HepG2 (cell line): ENCODE measurements at regions not wholly inside any gene's neighbourhood (a gene's known extent, or its start where the extent isn't known, plus 50 kb on each side); places are given as distances from the start of the nearest gene placed in this dataset.
A peak's percentile ranks its signal among the peaks of the same experiment; 100 is the strongest.

Source experiments
- ARID2 ChIP-seq: sonication (generic); formaldehyde crosslinking; IDR thresholded peaks from 2 replicates; pipeline ENCODE4 v1.8.1; 2022; ENCODE audit warnings: mild to moderate bottlenecking, missing genetic modification reagents, borderline replicate concordance
- EP300 ChIP-seq, 3 experiments: sonication (generic) in 1 of 3; formaldehyde crosslinking in 1 of 3; IDR thresholded peaks; 2 replicates each; pipeline versions ENCODE4 v1.5.1 to v1.6.1; 2011 to 2020; ENCODE audit warnings: low read depth in 2 of 3, low read length in 2 of 3, borderline replicate concordance in 1 of 3, improper control_type of control experiment in 1 of 3, mild to moderate bottlenecking in 1 of 3, missing genetic modification reagents in 1 of 3, moderate library complexity in 1 of 3
- HDAC1 ChIP-seq: sonication (generic); formaldehyde crosslinking; IDR thresholded peaks from 2 replicates; pipeline ENCODE4 v1.5.1; 2020; ENCODE audit warnings: mild to moderate bottlenecking, missing genetic modification reagents
- KDM6A ChIP-seq: IDR thresholded peaks from 2 replicates; pipeline ENCODE4 v1.6.1; 2016; ENCODE audit warnings: low read depth
- LCORL ChIP-seq, 2 experiments: fragments of 450-650 bp in 1 of 2; sonication (generic) in 1 of 2; formaldehyde crosslinking in 1 of 2; IDR thresholded peaks; 2 replicates each; pipeline versions ENCODE4 v1.5.0 to v1.6.1; 2017 to 2020; ENCODE audit warnings: antibody characterized with exemption in 1 of 2, missing genetic modification reagents in 1 of 2
- XRCC5 ChIP-seq: fragments of 200-400 bp; formaldehyde crosslinking; optimal IDR thresholded peaks from 2 replicates; pipeline ENCODE3; 2017; ENCODE audit warnings: mild to moderate bottlenecking, low read length
- ZBTB7B ChIP-seq: sonication (generic); formaldehyde crosslinking; IDR thresholded peaks from 2 replicates; pipeline ENCODE4 v1.4.0; 2020; ENCODE audit warnings: missing genetic modification reagents
- ZNF24 ChIP-seq: fragments of 450-650 bp; IDR thresholded peaks from 2 replicates; pipeline ENCODE4 v1.6.1; 2017; ENCODE audit warnings: antibody characterized with exemption, mild to moderate bottlenecking
- ZNF331 ChIP-seq: sonication (generic); formaldehyde crosslinking; IDR thresholded peaks from 2 replicates; pipeline ENCODE4 v1.4.0; 2020; ENCODE audit warnings: missing genetic modification reagents
- ZNF629 ChIP-seq: sonication (generic); formaldehyde crosslinking; conservative IDR thresholded peaks from 2 replicates; pipeline ENCODE4 v1.5.0; 2020; ENCODE audit warnings: missing genetic modification reagents
- ZNF788 ChIP-seq: sonication (generic); formaldehyde crosslinking; IDR thresholded peaks from 2 replicates; pipeline ENCODE4 v1.5.0; 2020; ENCODE audit warnings: mild to moderate bottlenecking, missing genetic modification reagents, borderline replicate concordance
- TF ChIP-seq, protein P1 (sequence below): sonication (generic); formaldehyde crosslinking; IDR thresholded peaks from 2 replicates; pipeline ENCODE4 v1.5.1; 2020; ENCODE audit warnings: mild to moderate bottlenecking, missing genetic modification reagents, moderate library complexity
- TF ChIP-seq, protein P2 (sequence below): sonication (generic); formaldehyde crosslinking; IDR thresholded peaks from 2 replicates; pipeline ENCODE4 v1.4.0; 2020; ENCODE audit warnings: missing genetic modification reagents, borderline replicate concordance
- TF ChIP-seq, protein P3 (sequence below): IDR thresholded peaks from 2 replicates; pipeline ENCODE4 v1.6.1; 2016; ENCODE audit warnings: mild to moderate bottlenecking
- TF ChIP-seq, protein P4 (sequence below): sonication (generic); formaldehyde crosslinking; IDR thresholded peaks from 2 replicates; pipeline ENCODE4 v1.9.0; 2021; ENCODE audit warnings: missing genetic modification reagents, borderline replicate concordance
- TF ChIP-seq, protein P5 (sequence below): sonication (generic); formaldehyde crosslinking; IDR thresholded peaks from 2 replicates; pipeline ENCODE4 v1.4.0; 2020; ENCODE audit warnings: missing genetic modification reagents

DNA sequence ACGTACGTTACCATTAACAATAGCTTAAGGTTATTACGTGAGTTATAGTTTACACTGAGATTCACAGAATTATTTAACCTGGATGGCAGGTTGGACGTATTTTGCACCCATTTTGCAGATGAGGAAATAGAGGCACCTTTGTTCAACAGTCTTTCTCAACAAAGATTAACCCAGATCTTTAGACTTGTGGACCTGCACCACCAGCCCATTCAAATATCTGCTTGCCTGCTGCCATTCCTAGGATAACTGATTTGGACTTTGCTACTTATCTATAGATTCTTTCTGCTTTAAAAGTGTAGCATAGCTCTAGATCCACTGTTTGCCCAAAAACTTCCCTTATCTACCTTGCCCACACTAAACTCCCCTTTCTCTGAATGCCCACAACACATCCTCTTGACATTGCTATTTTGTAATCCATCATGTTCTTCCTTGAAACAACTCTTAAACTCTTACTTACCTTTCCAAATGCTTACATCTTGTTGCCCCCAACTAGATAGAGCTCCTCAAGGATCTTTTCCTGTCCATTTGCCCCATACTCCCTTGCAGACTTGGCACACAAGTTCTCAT lies 56.4 kb upstream of the TNFAIP3 start (continued):
- TF ChIP-seq, protein P1, sequence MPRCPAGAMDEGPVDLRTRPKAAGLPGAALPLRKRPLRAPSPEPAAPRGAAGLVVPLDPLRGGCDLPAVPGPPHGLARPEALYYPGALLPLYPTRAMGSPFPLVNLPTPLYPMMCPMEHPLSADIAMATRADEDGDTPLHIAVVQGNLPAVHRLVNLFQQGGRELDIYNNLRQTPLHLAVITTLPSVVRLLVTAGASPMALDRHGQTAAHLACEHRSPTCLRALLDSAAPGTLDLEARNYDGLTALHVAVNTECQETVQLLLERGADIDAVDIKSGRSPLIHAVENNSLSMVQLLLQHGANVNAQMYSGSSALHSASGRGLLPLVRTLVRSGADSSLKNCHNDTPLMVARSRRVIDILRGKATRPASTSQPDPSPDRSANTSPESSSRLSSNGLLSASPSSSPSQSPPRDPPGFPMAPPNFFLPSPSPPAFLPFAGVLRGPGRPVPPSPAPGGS (CRISPR knock-in tag), result no peak
- TF ChIP-seq ZBTB7B (CRISPR knock-in tag), result peak; percentile 53; the same call in 1 of the 2 replicates
- TF ChIP-seq, protein P2, sequence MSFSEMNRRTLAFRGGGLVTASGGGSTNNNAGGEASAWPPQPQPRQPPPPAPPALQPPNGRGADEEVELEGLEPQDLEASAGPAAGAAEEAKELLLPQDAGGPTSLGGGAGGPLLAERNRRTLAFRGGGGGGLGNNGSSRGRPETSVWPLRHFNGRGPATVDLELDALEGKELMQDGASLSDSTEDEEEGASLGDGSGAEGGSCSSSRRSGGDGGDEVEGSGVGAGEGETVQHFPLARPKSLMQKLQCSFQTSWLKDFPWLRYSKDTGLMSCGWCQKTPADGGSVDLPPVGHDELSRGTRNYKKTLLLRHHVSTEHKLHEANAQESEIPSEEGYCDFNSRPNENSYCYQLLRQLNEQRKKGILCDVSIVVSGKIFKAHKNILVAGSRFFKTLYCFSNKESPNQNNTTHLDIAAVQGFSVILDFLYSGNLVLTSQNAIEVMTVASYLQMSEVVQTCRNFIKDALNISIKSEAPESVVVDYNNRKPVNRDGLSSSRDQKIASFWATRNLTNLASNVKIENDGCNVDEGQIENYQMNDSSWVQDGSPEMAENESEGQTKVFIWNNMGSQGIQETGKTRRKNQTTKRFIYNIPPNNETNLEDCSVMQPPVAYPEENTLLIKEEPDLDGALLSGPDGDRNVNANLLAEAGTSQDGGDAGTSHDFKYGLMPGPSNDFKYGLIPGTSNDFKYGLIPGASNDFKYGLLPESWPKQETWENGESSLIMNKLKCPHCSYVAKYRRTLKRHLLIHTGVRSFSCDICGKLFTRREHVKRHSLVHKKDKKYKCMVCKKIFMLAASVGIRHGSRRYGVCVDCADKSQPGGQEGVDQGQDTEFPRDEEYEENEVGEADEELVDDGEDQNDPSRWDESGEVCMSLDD, result no peak
- TF ChIP-seq, protein P3, sequence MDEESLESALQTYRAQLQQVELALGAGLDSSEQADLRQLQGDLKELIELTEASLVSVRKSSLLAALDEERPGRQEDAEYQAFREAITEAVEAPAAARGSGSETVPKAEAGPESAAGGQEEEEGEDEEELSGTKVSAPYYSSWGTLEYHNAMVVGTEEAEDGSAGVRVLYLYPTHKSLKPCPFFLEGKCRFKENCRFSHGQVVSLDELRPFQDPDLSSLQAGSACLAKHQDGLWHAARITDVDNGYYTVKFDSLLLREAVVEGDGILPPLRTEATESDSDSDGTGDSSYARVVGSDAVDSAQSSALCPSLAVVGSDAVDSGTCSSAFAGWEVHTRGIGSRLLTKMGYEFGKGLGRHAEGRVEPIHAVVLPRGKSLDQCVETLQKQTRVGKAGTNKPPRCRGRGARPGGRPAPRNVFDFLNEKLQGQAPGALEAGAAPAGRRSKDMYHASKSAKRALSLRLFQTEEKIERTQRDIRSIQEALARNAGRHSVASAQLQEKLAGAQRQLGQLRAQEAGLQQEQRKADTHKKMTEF (CRISPR knock-in tag), result 0 out of 2 replicates have a peak, but pooled peaks have one; percentile 32
- TF ChIP-seq KDM6A (CRISPR knock-in tag), result no peak
- peak; percentile 75; the same call in 1 of the 2 replicates for TF ChIP-seq LCORL (IDR thresholded peaks at IDR 0.05)
- peak; percentile 48 for TF ChIP-seq LCORL (CRISPR knock-in tag; IDR thresholded peaks at IDR 0.05)
- TF ChIP-seq, protein P4, sequence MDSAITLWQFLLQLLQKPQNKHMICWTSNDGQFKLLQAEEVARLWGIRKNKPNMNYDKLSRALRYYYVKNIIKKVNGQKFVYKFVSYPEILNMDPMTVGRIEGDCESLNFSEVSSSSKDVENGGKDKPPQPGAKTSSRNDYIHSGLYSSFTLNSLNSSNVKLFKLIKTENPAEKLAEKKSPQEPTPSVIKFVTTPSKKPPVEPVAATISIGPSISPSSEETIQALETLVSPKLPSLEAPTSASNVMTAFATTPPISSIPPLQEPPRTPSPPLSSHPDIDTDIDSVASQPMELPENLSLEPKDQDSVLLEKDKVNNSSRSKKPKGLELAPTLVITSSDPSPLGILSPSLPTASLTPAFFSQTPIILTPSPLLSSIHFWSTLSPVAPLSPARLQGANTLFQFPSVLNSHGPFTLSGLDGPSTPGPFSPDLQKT (CRISPR knock-in tag), result no peak
- TF ChIP-seq, protein P5, sequence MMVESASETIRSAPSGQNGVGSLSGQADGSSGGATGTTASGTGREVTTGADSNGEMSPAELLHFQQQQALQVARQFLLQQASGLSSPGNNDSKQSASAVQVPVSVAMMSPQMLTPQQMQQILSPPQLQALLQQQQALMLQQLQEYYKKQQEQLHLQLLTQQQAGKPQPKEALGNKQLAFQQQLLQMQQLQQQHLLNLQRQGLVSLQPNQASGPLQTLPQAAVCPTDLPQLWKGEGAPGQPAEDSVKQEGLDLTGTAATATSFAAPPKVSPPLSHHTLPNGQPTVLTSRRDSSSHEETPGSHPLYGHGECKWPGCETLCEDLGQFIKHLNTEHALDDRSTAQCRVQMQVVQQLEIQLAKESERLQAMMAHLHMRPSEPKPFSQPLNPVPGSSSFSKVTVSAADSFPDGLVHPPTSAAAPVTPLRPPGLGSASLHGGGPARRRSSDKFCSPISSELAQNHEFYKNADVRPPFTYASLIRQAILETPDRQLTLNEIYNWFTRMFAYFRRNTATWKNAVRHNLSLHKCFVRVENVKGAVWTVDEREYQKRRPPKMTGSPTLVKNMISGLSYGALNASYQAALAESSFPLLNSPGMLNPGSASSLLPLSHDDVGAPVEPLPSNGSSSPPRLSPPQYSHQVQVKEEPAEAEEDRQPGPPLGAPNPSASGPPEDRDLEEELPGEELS (CRISPR knock-in tag), result peak; percentile 32
- TF ChIP-seq ZNF24, result peak; percentile 89
- TF ChIP-seq ZNF331 (CRISPR knock-in tag), result peak; percentile 26; the same call in 1 of the 2 replicates
- no peak for TF ChIP-seq ZNF788
- peak in 1 of 2 experiments; percentile 70; a peak in 2 of 4 replicates for TF ChIP-seq EP300 (IDR thresholded peaks at IDR 0.05; ENCODE audit: low read depth in 2 of 2, low read length in 2 of 2)
- no peak for TF ChIP-seq EP300 (CRISPR knock-in tag; IDR thresholded peaks at IDR 0.05; ENCODE audit: borderline replicate concordance)
- TF ChIP-seq ARID2 (CRISPR knock-in tag), result no peak
- no peak for TF ChIP-seq XRCC5
- peak; percentile 100 for TF ChIP-seq ZNF629 (CRISPR knock-in tag)
- TF ChIP-seq HDAC1 (CRISPR knock-in tag), result peak; percentile 95
